Astrocyte (in vitro differentiated cells and primary cell): ENCODE measurements at regions not wholly inside any gene's neighbourhood (a gene's known extent, or its start where the extent isn't known, plus 50 kb on each side); places are given as distances from the start of the nearest gene placed in this dataset.

Source experiments
- DNase-seq: peaks from one replicate; pipeline ENCODE4 v3.0.0-alpha.2; 2010; ENCODE audit warnings: low read depth
- FAIRE-seq: peaks from 2 replicates; lab custom pipeline; 2011; peaks lifted over from hg19 to GRCh38; lab: Jason Lieb, UNC
- H2AFZ ChIP-seq: 2 replicates; pipeline ENCODE4 v1.6.0; 2012; ENCODE audit warnings: low read depth, low read length, inconsistent platforms
- H3K27ac ChIP-seq: 2 replicates; pipeline ENCODE4 v1.5.1; 2011; ENCODE audit warnings: low read depth, low read length, inconsistent platforms
- H3K27me3 ChIP-seq: 2 replicates; pipeline ENCODE4 v1.6.0; 2011; ENCODE audit warnings: low read length, inconsistent platforms; ENCODE audit not compliant: insufficient read depth
- H3K36me3 ChIP-seq: 2 replicates; pipeline ENCODE4 v1.5.1; 2011; ENCODE audit warnings: low read length, inconsistent platforms; ENCODE audit not compliant: insufficient read depth
- H3K4me1 ChIP-seq: 2 replicates; pipeline ENCODE4 v1.5.1; 2011; ENCODE audit warnings: low read length, inconsistent platforms; ENCODE audit not compliant: insufficient read depth
- H3K4me2 ChIP-seq: 2 replicates; pipeline ENCODE4 v1.6.0; 2012; ENCODE audit warnings: low read length, inconsistent platforms
- H3K4me3 ChIP-seq: 2 replicates; pipeline ENCODE4 v1.5.1; 2011; ENCODE audit warnings: low read depth, mild to moderate bottlenecking, low read length, inconsistent platforms; ENCODE audit not compliant: insufficient read depth
- H3K79me2 ChIP-seq: 2 replicates; pipeline ENCODE4 v1.6.0; 2012; ENCODE audit warnings: mild to moderate bottlenecking, low read length, inconsistent platforms; ENCODE audit not compliant: insufficient read depth
- H3K9ac ChIP-seq: 2 replicates; pipeline ENCODE4 v1.6.0; 2012; ENCODE audit warnings: mild to moderate bottlenecking, low read length, inconsistent platforms
- H3K9me3 ChIP-seq: 2 replicates; pipeline ENCODE4 v1.5.1; 2012; ENCODE audit warnings: low read depth, mild to moderate bottlenecking, low read length, inconsistent platforms; ENCODE audit not compliant: insufficient read depth
- H4K20me1 ChIP-seq: 2 replicates; pipeline ENCODE4 v1.6.0; 2012; ENCODE audit warnings: low read length, inconsistent platforms; ENCODE audit not compliant: insufficient read depth
- H3K27ac Mint-ChIP-seq: one replicate; pipeline ENCODE4 v1.8.0; 2021; ENCODE audit warnings: mild to moderate bottlenecking, mixed read lengths; ENCODE audit not compliant: unreplicated experiment
- H3K27me3 Mint-ChIP-seq: one replicate; pipeline ENCODE4 v1.8.0; 2021; ENCODE audit warnings: low read depth, mixed read lengths; ENCODE audit not compliant: unreplicated experiment
- H3K36me3 Mint-ChIP-seq: one replicate; pipeline ENCODE4 v1.8.0; 2021; ENCODE audit warnings: low read depth, mixed read lengths; ENCODE audit not compliant: unreplicated experiment
- H3K4me1 Mint-ChIP-seq: one replicate; pipeline ENCODE4 v1.8.0; 2021; ENCODE audit warnings: low read depth, mixed read lengths; ENCODE audit not compliant: unreplicated experiment
- H3K4me3 Mint-ChIP-seq: one replicate; pipeline ENCODE4 v1.8.0; 2021; ENCODE audit warnings: mild to moderate bottlenecking, moderate library complexity, mixed read lengths; ENCODE audit not compliant: unreplicated experiment
- H3K9me3 Mint-ChIP-seq: one replicate; pipeline ENCODE4 v1.8.0; 2021; ENCODE audit warnings: mild to moderate bottlenecking, mixed read lengths; ENCODE audit not compliant: unreplicated experiment
- EZH2 ChIP-seq: IDR thresholded peaks from 2 replicates; pipeline ENCODE4 v1.6.1; 2012; ENCODE audit warnings: mild to moderate bottlenecking, low read length, inconsistent platforms; ENCODE audit not compliant: insufficient read depth
- TF ChIP-seq, protein P1 (sequence below): IDR thresholded peaks from 2 replicates; pipeline ENCODE4 v1.5.1; 2011; ENCODE audit warnings: low read depth, mild to moderate bottlenecking, inconsistent platforms, low read length, moderate library complexity; ENCODE audit not compliant: insufficient read depth

- H3K4me2 ChIP-seq = no peak overlapping the region
- H3K36me3 ChIP-seq = no peaks in the 10 kb centered on the region
- DNase-seq = no peak
- H4K20me1 ChIP-seq = no peaks in the 10 kb centered on the region
- no peak overlapping the region for H3K27ac ChIP-seq
- Mint-ChIP-seq H3K27me3 (no peaks in the 10 kb centered on the region), H3K36me3 (no peaks in the 10 kb centered on the region), H3K9me3 (peaks cover 23% of the 10 kb centered on the region), H3K4me3 (no peak overlapping the region), H3K4me1 (no peaks in the 10 kb centered on the region), H3K27ac (no peak overlapping the region)
- no peak for FAIRE-seq
- no peaks in the 10 kb centered on the region for H3K4me1 ChIP-seq
- H3K9me3 ChIP-seq = no peaks in the 10 kb centered on the region
- TF ChIP-seq, protein P1, sequence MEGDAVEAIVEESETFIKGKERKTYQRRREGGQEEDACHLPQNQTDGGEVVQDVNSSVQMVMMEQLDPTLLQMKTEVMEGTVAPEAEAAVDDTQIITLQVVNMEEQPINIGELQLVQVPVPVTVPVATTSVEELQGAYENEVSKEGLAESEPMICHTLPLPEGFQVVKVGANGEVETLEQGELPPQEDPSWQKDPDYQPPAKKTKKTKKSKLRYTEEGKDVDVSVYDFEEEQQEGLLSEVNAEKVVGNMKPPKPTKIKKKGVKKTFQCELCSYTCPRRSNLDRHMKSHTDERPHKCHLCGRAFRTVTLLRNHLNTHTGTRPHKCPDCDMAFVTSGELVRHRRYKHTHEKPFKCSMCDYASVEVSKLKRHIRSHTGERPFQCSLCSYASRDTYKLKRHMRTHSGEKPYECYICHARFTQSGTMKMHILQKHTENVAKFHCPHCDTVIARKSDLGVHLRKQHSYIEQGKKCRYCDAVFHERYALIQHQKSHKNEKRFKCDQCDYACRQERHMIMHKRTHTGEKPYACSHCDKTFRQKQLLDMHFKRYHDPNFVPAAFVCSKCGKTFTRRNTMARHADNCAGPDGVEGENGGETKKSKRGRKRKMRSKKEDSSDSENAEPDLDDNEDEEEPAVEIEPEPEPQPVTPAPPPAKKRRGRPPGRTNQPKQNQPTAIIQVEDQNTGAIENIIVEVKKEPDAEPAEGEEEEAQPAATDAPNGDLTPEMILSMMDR = no peak
- TF ChIP-seq EZH2 = no peak
- no peak overlapping the region for H3K4me3 ChIP-seq
- H3K27me3 ChIP-seq = no peaks in the 10 kb centered on the region
- H3K9ac ChIP-seq = no peak overlapping the region
- no peaks in the 10 kb centered on the region for H3K79me2 ChIP-seq
- no peak overlapping the region for H2AFZ ChIP-seq
Measured at GRCh38 chr10:3613318-3613717, 171.7 kb downstream of the KLF6 start.

DNA sequence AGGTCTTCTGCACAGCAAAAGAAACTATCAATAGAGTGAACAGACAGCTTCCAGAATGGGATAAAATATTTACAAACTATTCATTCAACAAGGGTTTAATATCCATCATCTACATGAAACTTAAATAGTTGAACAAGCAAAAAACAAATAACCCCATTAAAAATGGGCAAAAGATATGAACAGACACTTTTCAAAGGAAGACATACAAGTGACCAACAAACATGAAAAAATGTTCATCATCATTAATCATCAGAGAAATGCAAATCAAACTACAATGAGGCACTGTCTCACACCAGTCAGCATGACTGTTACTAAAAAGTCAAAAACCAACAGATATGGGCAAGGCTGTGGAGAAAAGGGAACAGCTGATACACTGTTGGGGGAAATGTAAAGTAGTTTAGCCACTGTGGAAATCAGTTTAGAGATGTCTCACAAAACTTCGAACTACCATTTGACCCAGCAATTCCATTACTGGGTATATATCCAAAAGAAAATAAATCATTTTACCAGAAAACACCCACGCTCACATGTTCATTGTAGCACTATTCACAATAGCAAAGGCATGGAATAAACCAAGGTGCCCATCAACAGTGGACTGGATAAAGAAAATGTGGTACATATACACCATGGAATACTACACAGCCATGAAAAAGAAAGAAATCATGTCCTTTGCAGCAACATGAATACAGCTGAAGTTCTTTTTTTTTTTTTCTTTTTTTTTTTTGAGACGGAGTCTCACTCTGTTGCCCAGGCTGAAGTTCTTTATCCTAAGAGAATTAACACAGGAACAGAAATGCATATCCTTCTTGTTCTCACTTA lies 172.6 kb downstream of the KLF6 start:
- H2AFZ ChIP-seq = no peak overlapping the region
- peak; percentile 56 for FAIRE-seq
- H3K27ac ChIP-seq = no peak overlapping the region
- peaks cover 3% of the 10 kb centered on the region for H3K36me3 Mint-ChIP-seq
- H3K9me3 Mint-ChIP-seq = peaks cover 28% of the 10 kb centered on the region
- H3K4me2 ChIP-seq = no peak overlapping the region
- no peak overlapping the region for H3K4me3 Mint-ChIP-seq
- no peaks in the 10 kb centered on the region for H3K27me3 ChIP-seq
- H3K36me3 ChIP-seq = no peaks in the 10 kb centered on the region
- H3K9me3 ChIP-seq = no peaks in the 10 kb centered on the region
- no peak overlapping the region for H3K27ac Mint-ChIP-seq
- TF ChIP-seq, protein P1 = no peak
- no peak for TF ChIP-seq EZH2
- no peaks in the 10 kb centered on the region for H3K27me3 Mint-ChIP-seq
- no peaks in the 10 kb centered on the region for H4K20me1 ChIP-seq
- no peak overlapping the region for H3K4me3 ChIP-seq
- H3K9ac ChIP-seq = no peak overlapping the region
- H3K79me2 ChIP-seq = no peaks in the 10 kb centered on the region
- no peaks in the 10 kb centered on the region for H3K4me1 ChIP-seq
- no peaks in the 10 kb centered on the region for H3K4me1 Mint-ChIP-seq
- no peak for DNase-seq

DNA sequence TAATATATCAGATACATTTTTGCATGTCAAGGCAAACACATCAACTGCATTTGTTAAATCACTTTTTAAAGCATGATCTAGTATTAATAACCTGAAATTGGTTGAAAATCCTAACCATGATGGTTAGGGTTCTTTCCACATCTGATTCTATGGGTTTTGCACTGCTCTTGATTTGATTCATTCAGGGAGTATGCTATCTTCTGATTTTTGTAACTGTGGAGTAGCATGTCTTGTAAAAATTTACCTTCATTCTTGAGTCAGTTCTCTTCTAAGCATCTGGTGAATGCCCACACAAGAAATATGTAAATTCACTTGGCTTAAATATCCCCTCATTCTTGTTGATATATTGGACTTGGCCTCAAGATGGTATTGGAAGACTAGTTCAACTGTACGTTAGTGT lies 178.7 kb downstream of the KLF6 start:
- Mint-ChIP-seq H3K36me3 (peaks cover 3% of the 10 kb centered on the region), H3K9me3 (peaks cover 25% of the 10 kb centered on the region), H3K27me3 (no peaks in the 10 kb centered on the region), H3K4me1 (no peaks in the 10 kb centered on the region), H3K4me3 (no peak overlapping the region), H3K27ac (no peak overlapping the region)
- H3K79me2 ChIP-seq = no peaks in the 10 kb centered on the region
- no peaks in the 10 kb centered on the region for H4K20me1 ChIP-seq
- no peaks in the 10 kb centered on the region for H3K4me1 ChIP-seq
- no peaks in the 10 kb centered on the region for H3K9me3 ChIP-seq
- no peak overlapping the region for H3K4me2 ChIP-seq
- no peaks in the 10 kb centered on the region for H3K27me3 ChIP-seq
- H3K4me3 ChIP-seq = no peak overlapping the region
- TF ChIP-seq, protein P1 = no peak
- TF ChIP-seq EZH2 = no peak
- H2AFZ ChIP-seq = no peak overlapping the region
- no peak overlapping the region for H3K9ac ChIP-seq
- no peak for FAIRE-seq
- H3K36me3 ChIP-seq = no peaks in the 10 kb centered on the region
- DNase-seq = no peak
- no peak overlapping the region for H3K27ac ChIP-seq
